H1 (cell line): ENCODE measurements at regions not wholly inside any gene's neighbourhood (a gene's known extent, or its start where the extent isn't known, plus 50 kb on each side); places are given as distances from the start of the nearest gene placed in this dataset.
A peak's percentile ranks its signal among the peaks of the same experiment; 100 is the strongest.

ENCODE experiments used
- CTCF ChIA-PET: fragments of 300-600 bp; sonication (Branson Sonifier 250); formaldehyde crosslinking; loops from one replicate; lab custom pipeline; 2021; ENCODE audit not compliant: partially characterized antibody; lab: Charles Lee
- POLR2A ChIA-PET: fragments of 300-600 bp; sonication (Branson Sonifier 250); formaldehyde crosslinking; loops from one replicate; lab custom pipeline; 2021; ENCODE audit warnings: inconsistent platforms; ENCODE audit not compliant: partially characterized antibody; lab: Charles Lee
- DNase-seq, 2 experiments: peaks; one replicate each; pipeline versions ENCODE4 v3.0.0 to v3.0.0-alpha.2; 2010 to 2022; ENCODE audit warnings: low spot score in 2 of 2, low read depth in 1 of 2, mixed read lengths in 1 of 2
- FAIRE-seq: peaks from 2 replicates; lab custom pipeline; 2011; peaks lifted over from hg19 to GRCh38; lab: Jason Lieb, UNC
- H2AFZ ChIP-seq: 2 replicates; pipeline ENCODE4 v1.8.1; 2012; ENCODE audit warnings: low read length, inconsistent platforms
- H2AK5ac ChIP-seq: 2 replicates; pipeline ENCODE4 v1.6.1; 2013; ENCODE audit warnings: low read depth, low read length
- H2BK120ac ChIP-seq: replicated peaks from 2 replicates; pipeline ENCODE3; 2013; ENCODE audit warnings: low read depth, low read length, inconsistent platforms
- H2BK12ac ChIP-seq: 2 replicates; pipeline ENCODE4 v1.6.1; 2013; ENCODE audit warnings: low read depth, low read length
- H2BK15ac ChIP-seq: 2 replicates; pipeline ENCODE4 v1.6.1; 2013; ENCODE audit warnings: low read length
- H2BK20ac ChIP-seq: 2 replicates; pipeline ENCODE4 v1.6.1; 2013; ENCODE audit warnings: low read length
- H2BK5ac ChIP-seq: 2 replicates; pipeline ENCODE4 v1.6.1; 2013; ENCODE audit warnings: low read depth, low read length
- H3K14ac ChIP-seq: 2 replicates; pipeline ENCODE4 v1.6.1; 2013; ENCODE audit warnings: inconsistent platforms; ENCODE audit not compliant: insufficient read length
- H3K18ac ChIP-seq: 2 replicates; pipeline ENCODE4 v1.6.1; 2013; ENCODE audit warnings: low read length; ENCODE audit errors: extremely low read depth
- H3K23ac ChIP-seq: 2 replicates; pipeline ENCODE4 v1.6.1; 2013; ENCODE audit warnings: inconsistent platforms; ENCODE audit not compliant: insufficient read length
- H3K23me2 ChIP-seq: 2 replicates; pipeline ENCODE4 v1.6.1; 2013; ENCODE audit warnings: low read depth, low read length
- H3K27ac ChIP-seq: 2 replicates; pipeline ENCODE4 v1.6.1; 2011; ENCODE audit warnings: low read depth, low read length, inconsistent platforms
- H3K27me3 ChIP-seq, 4 experiments: replicated peaks in 1 of 4; 1 replicate in 1 of 4; 2 replicates in 3 of 4; pipeline versions ENCODE4 v1.6.1 to v1.8.1; 2011 to 2013; ENCODE audit warnings: low read length in 3 of 4, mild to moderate bottlenecking in 3 of 4, inconsistent platforms in 2 of 4, mixed read lengths in 2 of 4, moderate library complexity in 1 of 4; ENCODE audit not compliant: control insufficient read depth in 3 of 4, insufficient read depth in 3 of 4; ENCODE audit errors: extremely low read depth in 1 of 4
- H3K36me3 ChIP-seq, 4 experiments: 2 replicates each; pipeline versions ENCODE4 v1.6.1 to v1.8.1; 2011 to 2013; ENCODE audit warnings: mild to moderate bottlenecking in 4 of 4, low read length in 3 of 4, moderate library complexity in 2 of 4, control low read depth in 1 of 4, inconsistent platforms in 1 of 4; ENCODE audit not compliant: insufficient read depth in 4 of 4, control insufficient read depth in 2 of 4
- H3K4ac ChIP-seq: replicated peaks from 2 replicates; pipeline ENCODE3; 2013; ENCODE audit warnings: low read length, low read depth, mixed read lengths, inconsistent platforms; ENCODE audit not compliant: insufficient read length
- H3K4me1 ChIP-seq, 4 experiments: replicated peaks in 1 of 4; 1 replicate in 1 of 4; 2 replicates in 3 of 4; pipeline versions ENCODE4 v1.6.1 to v1.8.1; 2011 to 2013; ENCODE audit warnings: low read length in 3 of 4, inconsistent platforms in 2 of 4, mixed read lengths in 1 of 4; ENCODE audit not compliant: insufficient read depth in 4 of 4, control insufficient read depth in 3 of 4
- H3K4me2 ChIP-seq, 2 experiments: 2 replicates each; pipeline versions ENCODE4 v1.6.1 to v1.8.1; 2011 to 2013; ENCODE audit warnings: low read depth in 2 of 2, low read length in 2 of 2, control low read depth in 1 of 2, inconsistent platforms in 1 of 2, mild to moderate bottlenecking in 1 of 2; ENCODE audit not compliant: insufficient read depth in 1 of 2
- H3K4me3 ChIP-seq, 4 experiments: fragments of 200-600, 300-600 bp in 1 of 4; sonication (generic), shearing (Covaris generic), sonication (Bioruptor Twin) in 1 of 4; 2 replicates each; pipeline versions ENCODE4 v1.5.1 to v1.8.1; 2011 to 2016; ENCODE audit warnings: low read length in 4 of 4, low read depth in 3 of 4, control low read depth in 2 of 4, inconsistent platforms in 2 of 4, mild to moderate bottlenecking in 2 of 4, mixed read lengths in 1 of 4, moderate library complexity in 1 of 4; ENCODE audit not compliant: insufficient read depth in 2 of 4; ENCODE audit errors: extremely low read depth in 1 of 4
- H3K56ac ChIP-seq: replicated peaks from 2 replicates; pipeline ENCODE3; 2013; ENCODE audit warnings: low read depth, mild to moderate bottlenecking, mixed read lengths, low read length, inconsistent platforms; ENCODE audit not compliant: insufficient read length
- H3K79me1 ChIP-seq: 2 replicates; pipeline ENCODE4 v1.6.1; 2013; ENCODE audit warnings: low read depth, low read length, control low read depth
- H3K79me2 ChIP-seq, 2 experiments: 2 replicates each; pipeline versions ENCODE4 v1.6.1 to v1.8.1; 2012 to 2013; ENCODE audit warnings: low read length in 2 of 2, mild to moderate bottlenecking in 2 of 2, inconsistent platforms in 1 of 2; ENCODE audit not compliant: insufficient read depth in 2 of 2, control insufficient read depth in 1 of 2
- H3K9ac ChIP-seq, 4 experiments: replicated peaks in 1 of 4; 1 replicate in 1 of 4; 2 replicates in 3 of 4; pipeline versions ENCODE4 v1.6.1 to v1.8.1; 2011 to 2013; ENCODE audit warnings: low read depth in 3 of 4, low read length in 3 of 4, control low read depth in 2 of 4, mild to moderate bottlenecking in 2 of 4, moderate library complexity in 2 of 4, inconsistent platforms in 1 of 4; ENCODE audit errors: extremely low read depth in 1 of 4
- H3K9me3 ChIP-seq, 2 experiments: 2 replicates each; pipeline versions ENCODE4 v1.6.1 to v1.8.1; 2012 to 2013; ENCODE audit warnings: mild to moderate bottlenecking in 2 of 2, moderate library complexity in 2 of 2, control low read depth in 1 of 2, inconsistent platforms in 1 of 2, low read depth in 1 of 2, low read length in 1 of 2, mixed read lengths in 1 of 2; ENCODE audit not compliant: insufficient read depth in 2 of 2
- H4K20me1 ChIP-seq, 2 experiments: replicated peaks in 1 of 2; 2 replicates each; pipeline versions ENCODE3 to v1.8.1; 2011 to 2013; ENCODE audit warnings: inconsistent platforms in 2 of 2, low read length in 2 of 2, mild to moderate bottlenecking in 1 of 2; ENCODE audit not compliant: insufficient read depth in 2 of 2, control insufficient read depth in 1 of 2
- H4K5ac ChIP-seq: 2 replicates; pipeline ENCODE4 v1.6.1; 2013; ENCODE audit warnings: low read length, low read depth, mixed read lengths, inconsistent platforms; ENCODE audit not compliant: insufficient read length
- H4K8ac ChIP-seq: 2 replicates; pipeline ENCODE4 v1.8.0; 2013; ENCODE audit warnings: mild to moderate bottlenecking, moderate library complexity, low read length, inconsistent platforms; ENCODE audit not compliant: insufficient read depth; ENCODE audit errors: extremely low read depth
- H4K91ac ChIP-seq: replicated peaks from 2 replicates; pipeline ENCODE3; 2013; ENCODE audit warnings: low read length, mixed read lengths, inconsistent platforms; ENCODE audit not compliant: insufficient read length
- RAD21 ChIP-seq, 2 experiments: IDR thresholded peaks in 1 of 2; conservative IDR thresholded peaks in 1 of 2; 2 replicates each; pipeline ENCODE4 v1.6.1; 2011; ENCODE audit warnings: low read depth in 2 of 2, low read length in 2 of 2, improper control_type of control experiment in 1 of 2, inconsistent platforms in 1 of 2, mild to moderate bottlenecking in 1 of 2, moderate library complexity in 1 of 2
- SP4 ChIP-seq: IDR thresholded peaks from 2 replicates; pipeline ENCODE4 v1.6.1; 2012; ENCODE audit warnings: low read length, inconsistent platforms
- TCF12 ChIP-seq: IDR thresholded peaks from 2 replicates; pipeline ENCODE4 v1.6.1; 2011; ENCODE audit warnings: low read depth, mild to moderate bottlenecking, low read length
- WGBS, 2 experiments: shearing (Covaris generic) in 1 of 2; methylation state at CpG; one replicate each; pipeline versions ENCODE4 v1.1.6 to v1.1.7; 2013 to 2015; ENCODE audit warnings: low lambda C conversion rate in 2 of 2, mixed read lengths in 2 of 2, inconsistent platforms in 1 of 2, low coverage in 1 of 2, missing lambda C conversion rate in 1 of 2; ENCODE audit not compliant: insufficient replicate concordance in 2 of 2, insufficient coverage in 1 of 2, insufficient read length in 1 of 2; ENCODE audit errors: extremely low coverage in 1 of 2, missing lambda C conversion rate in 1 of 2; 5-methylcytosine and 5-hydroxymethylcytosine counted together
- TF ChIP-seq, protein P1 (sequence below), 3 experiments: IDR thresholded peaks; 1 replicate in 2 of 3; 2 replicates in 1 of 3; pipeline versions ENCODE4 v1.5.1 to v1.6.1; 2011; ENCODE audit warnings: low read length in 3 of 3, mild to moderate bottlenecking in 3 of 3, inconsistent platforms in 2 of 3, low read depth in 1 of 3, moderate library complexity in 1 of 3; ENCODE audit not compliant: insufficient read depth in 1 of 3; ENCODE audit errors: control extremely low read depth in 1 of 3

DNA sequence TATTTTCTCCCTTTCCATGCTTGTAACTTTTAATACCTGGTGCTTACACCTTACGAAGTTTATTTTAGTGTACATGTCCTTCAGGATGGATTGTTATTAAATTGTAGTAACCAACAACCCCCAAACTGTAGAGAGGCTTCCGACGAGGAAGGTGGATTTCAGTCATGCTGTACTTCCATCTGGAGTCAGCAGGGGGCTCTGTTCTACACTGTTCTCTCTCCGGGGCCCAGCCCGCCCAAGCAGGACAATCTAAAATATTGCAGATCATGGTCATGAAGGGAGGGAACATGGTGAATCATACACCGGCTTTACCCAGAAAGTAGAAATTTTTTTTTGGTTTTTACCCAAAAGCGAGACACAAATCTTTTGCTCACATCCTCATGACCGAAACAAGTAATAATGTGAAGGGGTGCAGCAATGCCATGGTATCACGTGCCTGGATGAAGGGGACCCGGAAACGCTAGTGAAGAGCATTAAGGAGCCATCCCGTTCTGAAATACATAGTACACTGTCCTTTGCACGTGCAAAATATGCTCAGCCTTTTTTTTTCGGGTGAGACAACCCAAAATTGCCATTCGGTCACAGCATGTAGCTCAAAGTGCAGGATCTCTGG, 884.8 kb downstream of the EPHA4 start:
- H3K14ac ChIP-seq = no peak overlapping the region
- H3K23me2 ChIP-seq = no peaks in the 10 kb centered on the region
- no peak overlapping the region for H2BK15ac ChIP-seq
- H3K18ac ChIP-seq = no peak overlapping the region
- no peak overlapping the region for H2AK5ac ChIP-seq
- POLR2A ChIA-PET = no interaction called here
- no peak for FAIRE-seq
- no peak overlapping the region for H2BK20ac ChIP-seq
- H2BK12ac ChIP-seq = no peak overlapping the region
- no peaks in the 10 kb centered on the region for H3K36me3 ChIP-seq
- DNase-seq = peak in 1 of 2 experiments; percentile 80
- H3K27me3 ChIP-seq = no peaks in the 10 kb centered on the region
- TF ChIP-seq, protein P1, sequence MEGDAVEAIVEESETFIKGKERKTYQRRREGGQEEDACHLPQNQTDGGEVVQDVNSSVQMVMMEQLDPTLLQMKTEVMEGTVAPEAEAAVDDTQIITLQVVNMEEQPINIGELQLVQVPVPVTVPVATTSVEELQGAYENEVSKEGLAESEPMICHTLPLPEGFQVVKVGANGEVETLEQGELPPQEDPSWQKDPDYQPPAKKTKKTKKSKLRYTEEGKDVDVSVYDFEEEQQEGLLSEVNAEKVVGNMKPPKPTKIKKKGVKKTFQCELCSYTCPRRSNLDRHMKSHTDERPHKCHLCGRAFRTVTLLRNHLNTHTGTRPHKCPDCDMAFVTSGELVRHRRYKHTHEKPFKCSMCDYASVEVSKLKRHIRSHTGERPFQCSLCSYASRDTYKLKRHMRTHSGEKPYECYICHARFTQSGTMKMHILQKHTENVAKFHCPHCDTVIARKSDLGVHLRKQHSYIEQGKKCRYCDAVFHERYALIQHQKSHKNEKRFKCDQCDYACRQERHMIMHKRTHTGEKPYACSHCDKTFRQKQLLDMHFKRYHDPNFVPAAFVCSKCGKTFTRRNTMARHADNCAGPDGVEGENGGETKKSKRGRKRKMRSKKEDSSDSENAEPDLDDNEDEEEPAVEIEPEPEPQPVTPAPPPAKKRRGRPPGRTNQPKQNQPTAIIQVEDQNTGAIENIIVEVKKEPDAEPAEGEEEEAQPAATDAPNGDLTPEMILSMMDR (IDR thresholded peaks at IDR 0.05; ENCODE audit: control extremely low read depth in 1 of 3, insufficient read depth in 1 of 3, low read depth in 1 of 3, low read length in 3 of 3) = peak; percentile 59 to 81 (median 65)
- peak; percentile 88 to 89 for TF ChIP-seq RAD21 (IDR thresholded peaks at IDR 0.05 in 1 of 2, conservative IDR thresholded peaks at IDR 0.05 in 1 of 2; ENCODE audit: low read depth in 2 of 2, low read length in 2 of 2)
- TF ChIP-seq TCF12 = no peak
- TF ChIP-seq SP4 = no peak
- H3K9ac ChIP-seq = no peak overlapping the region
- 66% methylated on average over 15 of the region's 15 CpGs; no CpG with 5 or more reads in 1 of the 2 experiments for WGBS, 2 experiments
- H3K79me1 ChIP-seq = no peaks in the 10 kb centered on the region
- no peak overlapping the region for H4K91ac ChIP-seq
- H3K56ac ChIP-seq = no peak overlapping the region
- H2BK120ac ChIP-seq = no peak overlapping the region
- H3K79me2 ChIP-seq = no peaks in the 10 kb centered on the region
- H2AFZ ChIP-seq = no peak overlapping the region
- CTCF ChIA-PET = interaction anchor here (0.7 to 1.5 kb wide), 4 partner anchors 87 to 438 kb away, joined by 3 read pairs; no protein-coding TSS in a partner anchor
- H3K23ac ChIP-seq = no peak overlapping the region
- H4K5ac ChIP-seq = no peak overlapping the region
- H3K4me3 ChIP-seq = no peak overlapping the region
- H3K4ac ChIP-seq = no peak overlapping the region
- no peaks in the 10 kb centered on the region for H4K20me1 ChIP-seq
- H3K4me2 ChIP-seq = no peak overlapping the region
- no peaks in the 10 kb centered on the region for H3K4me1 ChIP-seq
- no peak overlapping the region for H4K8ac ChIP-seq
- H2BK5ac ChIP-seq = no peak overlapping the region
- H3K9me3 ChIP-seq = 0 out of 4 replicates have a peak, but pooled peaks cover 0 to 2% of the 10 kb centered on the region in 2 experiments
- no peak overlapping the region for H3K27ac ChIP-seq
